SJCRH30 (cell line): ENCODE measurements at regions not wholly inside any gene's neighbourhood (a gene's known extent, or its start where the extent isn't known, plus 50 kb on each side); places are given as distances from the start of the nearest gene placed in this dataset.
A peak's percentile ranks its signal among the peaks of the same experiment; 100 is the strongest.

ENCODE experiments used
- DNase-seq, 2 experiments: peaks; one replicate each; pipeline ENCODE4 v3.0.0-alpha.2; 2015 to 2020
- H3K27ac ChIP-seq: fragments of 250-450 bp; sonication (Bioruptor Pico); 2 replicates; pipeline ENCODE4 v1.5.1; 2020; ENCODE audit warnings: mild to moderate bottlenecking, moderate library complexity
- H3K27me3 ChIP-seq: fragments of 250-450 bp; sonication (Bioruptor Pico); 2 replicates; pipeline ENCODE4 v1.5.1; 2020; ENCODE audit warnings: mild to moderate bottlenecking, moderate library complexity
- H3K36me3 ChIP-seq: fragments of 250-450 bp; sonication (Bioruptor Pico); 2 replicates; pipeline ENCODE4 v1.5.1; 2020; ENCODE audit warnings: mild to moderate bottlenecking, moderate library complexity
- H3K4me1 ChIP-seq: fragments of 250-450 bp; sonication (Bioruptor Pico); 2 replicates; pipeline ENCODE4 v1.5.1; 2020; ENCODE audit warnings: mild to moderate bottlenecking, moderate library complexity
- H3K4me3 ChIP-seq: fragments of 250-450 bp; sonication (Bioruptor Pico); 2 replicates; pipeline ENCODE4 v1.5.1; 2020; ENCODE audit warnings: mild to moderate bottlenecking, moderate library complexity
- H3K9me3 ChIP-seq: fragments of 250-450 bp; sonication (Bioruptor Pico); replicated peaks from 2 replicates; pipeline ENCODE4 v1.5.1; 2020; ENCODE audit warnings: mild to moderate bottlenecking, moderate library complexity

DNA sequence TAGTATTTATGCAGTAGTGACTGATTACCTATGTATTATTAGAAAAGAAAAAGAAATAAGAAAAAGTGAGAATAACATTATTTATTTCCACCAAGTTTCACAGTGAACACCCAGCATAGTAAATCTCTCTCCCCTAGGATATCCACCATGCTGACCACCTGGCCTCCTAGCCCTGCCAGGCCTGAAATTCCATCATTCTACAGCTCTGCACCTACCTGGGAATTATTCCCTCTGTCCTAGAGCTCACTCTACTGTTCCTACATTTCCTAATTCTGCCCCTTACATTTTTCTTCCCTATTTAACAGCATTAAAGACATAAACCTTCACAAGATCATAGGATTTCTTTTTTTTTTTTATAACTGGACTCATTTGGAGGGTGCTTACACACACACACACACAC, 525.3 kb upstream of the PPP2R3A start:
- no peaks in the 10 kb centered on the region for H3K4me1 ChIP-seq
- no peak overlapping the region for H3K27ac ChIP-seq

DNA sequence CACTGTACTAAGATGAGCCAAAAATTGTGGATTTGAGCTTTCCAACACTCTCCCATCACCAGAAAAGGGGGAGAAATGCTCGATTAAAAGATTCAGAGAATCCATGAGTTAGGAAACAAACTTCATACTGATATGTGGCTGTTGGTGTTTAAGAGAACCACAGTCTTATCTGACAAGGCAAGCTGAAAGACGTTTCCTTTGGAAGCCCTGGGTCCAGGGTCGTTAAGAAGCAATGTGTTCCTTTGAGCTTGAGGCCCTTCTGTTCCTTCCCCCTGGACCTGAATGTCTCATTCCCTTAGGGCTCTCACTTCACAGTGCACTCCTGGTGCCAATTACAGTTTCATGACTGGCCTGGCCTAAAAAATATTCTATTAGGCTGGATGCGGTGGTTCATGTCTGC, 524.8 kb upstream of the PPP2R3A start:
- H3K9me3 ChIP-seq = 0 out of 2 replicates have a peak, but pooled peaks cover 3% of the 10 kb centered on the region
- no peak overlapping the region for H3K4me3 ChIP-seq
- no peak for DNase-seq
- H3K4me1 ChIP-seq = no peaks in the 10 kb centered on the region
- H3K36me3 ChIP-seq = no peaks in the 10 kb centered on the region
- no peaks in the 10 kb centered on the region for H3K27me3 ChIP-seq
- no peak overlapping the region for H3K27ac ChIP-seq

More for the DNA sequence above, 525.3 kb upstream of the PPP2R3A start:
- Histone ChIP-seq H3K36me3 (no peaks in the 10 kb centered on the region), H3K9me3 (0 out of 2 replicates have a peak, but pooled peaks cover 3% of the 10 kb centered on the region), H3K27me3 (no peaks in the 10 kb centered on the region), H3K4me3 (no peak overlapping the region)
- no peak for DNase-seq

GRCh38 chr3:135444058-135444457, 521.5 kb upstream of the PPP2R3A start:
- Histone ChIP-seq H3K4me3 (no peak overlapping the region), H3K27ac (no peak overlapping the region), H3K27me3 (no peaks in the 10 kb centered on the region; the same call in 1 of the 2 replicates), H3K4me1 (no peaks in the 10 kb centered on the region), H3K36me3 (no peaks in the 10 kb centered on the region), H3K9me3 (no peaks in the 10 kb centered on the region)
- DNase-seq = no peak

GRCh38 chr3:135447483-135447882, 518.0 kb upstream of the PPP2R3A start:
- no peak overlapping the region for H3K4me3 ChIP-seq
- H3K36me3 ChIP-seq = no peaks in the 10 kb centered on the region
- no peak for DNase-seq
- no peaks in the 10 kb centered on the region for H3K9me3 ChIP-seq
- no peak overlapping the region for H3K27ac ChIP-seq
- H3K4me1 ChIP-seq = no peaks in the 10 kb centered on the region
- H3K27me3 ChIP-seq = no peaks in the 10 kb centered on the region; the same call in 1 of the 2 replicates

DNA sequence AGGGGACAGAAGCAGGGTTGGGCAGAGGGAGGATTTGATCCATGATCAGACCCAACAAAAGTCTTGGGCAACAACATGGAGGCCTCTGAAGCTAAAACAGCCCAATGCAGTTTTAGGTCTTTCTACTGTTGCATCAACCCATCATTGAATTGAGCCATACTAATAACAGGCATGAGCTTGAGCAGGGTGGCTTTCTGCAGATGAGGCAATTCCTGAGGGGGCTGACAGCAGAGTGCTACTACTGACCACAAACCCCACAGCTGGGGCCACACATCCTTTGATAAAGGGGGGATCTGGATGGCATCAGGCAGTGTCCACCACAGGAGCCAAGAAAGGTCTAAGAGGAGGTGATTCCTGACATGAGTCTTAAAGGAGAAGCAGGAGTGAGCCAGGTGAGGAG, 517.0 kb upstream of the PPP2R3A start:
- H3K9me3 ChIP-seq = no peaks in the 10 kb centered on the region
- H3K27me3 ChIP-seq = no peaks in the 10 kb centered on the region; the same call in 1 of the 2 replicates
- no peaks in the 10 kb centered on the region for H3K36me3 ChIP-seq
- H3K4me1 ChIP-seq = no peaks in the 10 kb centered on the region
- no peak for DNase-seq
- H3K27ac ChIP-seq = no peak overlapping the region
- H3K4me3 ChIP-seq = no peak overlapping the region

- H3K27me3 ChIP-seq = no peaks in the 10 kb centered on the region; the same call in 1 of the 2 replicates
- no peaks in the 10 kb centered on the region for H3K36me3 ChIP-seq
- no peak overlapping the region for H3K4me3 ChIP-seq
- no peak overlapping the region for H3K27ac ChIP-seq
- H3K4me1 ChIP-seq = no peaks in the 10 kb centered on the region
- no peak for DNase-seq
- H3K9me3 ChIP-seq = no peaks in the 10 kb centered on the region
Observed at GRCh38 chr3:135449046-135449445, 516.5 kb upstream of the PPP2R3A start.

DNA sequence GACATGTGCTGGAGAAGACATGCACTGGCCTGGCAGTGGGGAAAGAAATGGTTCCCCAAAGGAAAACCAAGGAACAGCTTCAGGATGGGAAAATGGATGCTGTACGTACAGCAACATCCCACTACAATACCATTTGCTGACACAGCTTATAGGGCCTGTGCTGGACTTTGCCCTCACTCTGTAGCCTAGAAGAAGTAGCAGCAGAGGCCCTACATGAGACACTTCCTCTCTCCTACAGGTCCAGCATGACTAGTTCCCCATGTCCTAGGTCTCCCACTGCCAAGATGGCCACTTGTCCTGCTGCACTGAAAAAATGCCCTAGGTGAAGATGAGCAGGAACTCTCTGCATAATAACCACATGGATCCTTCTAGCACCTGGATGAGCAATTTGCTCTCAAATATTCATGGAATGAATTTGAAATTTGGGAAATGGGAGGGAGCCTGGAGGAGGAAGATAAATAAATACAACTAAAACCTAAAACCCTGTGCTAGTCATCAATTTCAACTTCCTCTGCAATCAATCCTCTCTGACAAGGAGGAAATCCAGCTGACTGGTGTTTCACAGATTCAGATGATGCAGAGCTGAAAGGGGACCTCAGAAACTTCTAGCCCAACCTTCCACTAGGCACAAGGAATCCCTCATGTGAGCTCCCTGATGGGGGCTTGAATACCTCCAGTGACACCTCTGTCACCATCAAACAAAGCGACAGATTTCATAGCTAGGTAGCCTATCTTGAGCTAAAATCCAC, 514.3 kb upstream of the PPP2R3A start:
- H3K27ac ChIP-seq = no peak overlapping the region
- no peak overlapping the region for H3K4me3 ChIP-seq
- no peaks in the 10 kb centered on the region for H3K36me3 ChIP-seq
- no peak for DNase-seq
- H3K4me1 ChIP-seq = no peaks in the 10 kb centered on the region
- H3K27me3 ChIP-seq = no peaks in the 10 kb centered on the region; the same call in 1 of the 2 replicates
- no peaks in the 10 kb centered on the region for H3K9me3 ChIP-seq

DNA sequence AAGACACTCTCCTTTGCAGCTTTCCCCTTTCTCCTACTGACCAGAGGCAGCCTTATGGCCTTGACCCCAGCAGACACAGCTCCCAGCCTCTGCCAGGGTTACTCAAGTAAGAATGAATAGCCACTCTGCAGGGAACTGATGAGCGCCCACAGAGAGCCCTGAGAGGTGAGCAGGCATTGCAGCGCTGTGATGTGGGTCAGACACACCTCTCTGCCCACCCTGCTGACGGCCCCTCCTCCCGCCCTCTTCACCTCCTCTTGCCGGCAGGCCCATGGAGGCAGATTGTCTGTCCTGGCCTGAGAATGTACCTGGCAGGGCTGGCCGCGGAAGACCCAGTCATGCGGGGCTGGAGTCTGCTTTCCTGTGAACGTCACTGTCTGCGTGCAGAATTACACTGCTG, 512.6 kb upstream of the PPP2R3A start:
- H3K27ac ChIP-seq = no peak overlapping the region
- H3K36me3 ChIP-seq = no peaks in the 10 kb centered on the region
- no peaks in the 10 kb centered on the region for H3K4me1 ChIP-seq
- H3K9me3 ChIP-seq = no peaks in the 10 kb centered on the region
- no peaks in the 10 kb centered on the region for H3K27me3 ChIP-seq
- H3K4me3 ChIP-seq = no peak overlapping the region
- no peak for DNase-seq

DNA sequence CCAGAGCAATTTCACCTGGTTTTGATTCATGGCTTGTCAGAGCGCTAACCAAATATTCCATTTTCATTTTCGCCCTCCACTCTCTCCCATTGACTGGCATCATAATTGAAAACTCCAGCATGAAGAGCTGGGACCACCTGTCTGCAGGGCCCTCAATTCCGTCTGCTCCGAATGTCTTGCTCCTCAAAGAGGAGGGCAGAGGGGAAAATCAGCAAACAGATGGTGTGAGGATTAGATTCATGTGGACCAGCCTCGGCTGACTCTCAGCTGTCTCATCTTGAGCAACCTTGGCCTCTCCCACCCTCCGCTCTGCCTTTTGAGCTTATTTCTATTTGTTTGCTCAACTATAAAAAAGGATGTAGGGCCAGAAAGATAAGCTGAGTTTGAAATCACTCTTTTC, 512.2 kb upstream of the PPP2R3A start:
- Histone ChIP-seq H3K9me3 (no peaks in the 10 kb centered on the region), H3K4me3 (no peak overlapping the region), H3K27ac (no peak overlapping the region), H3K36me3 (no peaks in the 10 kb centered on the region), H3K4me1 (no peaks in the 10 kb centered on the region), H3K27me3 (no peaks in the 10 kb centered on the region)
- DNase-seq = no peak

GRCh38 chr3:135454890-135455289, 510.6 kb upstream of the PPP2R3A start:
- H3K36me3 ChIP-seq = no peaks in the 10 kb centered on the region
- H3K27me3 ChIP-seq = no peaks in the 10 kb centered on the region
- no peak overlapping the region for H3K27ac ChIP-seq
- no peak overlapping the region for H3K4me3 ChIP-seq
- no peaks in the 10 kb centered on the region for H3K9me3 ChIP-seq
- H3K4me1 ChIP-seq = no peaks in the 10 kb centered on the region
- no peak for DNase-seq

- no peaks in the 10 kb centered on the region for H3K4me1 ChIP-seq
- H3K27me3 ChIP-seq = no peaks in the 10 kb centered on the region
- no peak overlapping the region for H3K27ac ChIP-seq
- H3K9me3 ChIP-seq = no peaks in the 10 kb centered on the region
- peak in 1 of 2 experiments; percentile 8 for DNase-seq
- H3K36me3 ChIP-seq = no peaks in the 10 kb centered on the region
- H3K4me3 ChIP-seq = no peak overlapping the region
Observed at GRCh38 chr3:135456108-135456790, 509.3 kb upstream of the PPP2R3A start.

- Histone ChIP-seq H3K9me3 (no peaks in the 10 kb centered on the region), H3K4me1 (no peaks in the 10 kb centered on the region), H3K36me3 (no peaks in the 10 kb centered on the region), H3K4me3 (no peak overlapping the region), H3K27me3 (no peaks in the 10 kb centered on the region), H3K27ac (no peak overlapping the region)
- no peak for DNase-seq
Observed at GRCh38 chr3:135458541-135459322, 506.8 kb upstream of the PPP2R3A start.

DNA sequence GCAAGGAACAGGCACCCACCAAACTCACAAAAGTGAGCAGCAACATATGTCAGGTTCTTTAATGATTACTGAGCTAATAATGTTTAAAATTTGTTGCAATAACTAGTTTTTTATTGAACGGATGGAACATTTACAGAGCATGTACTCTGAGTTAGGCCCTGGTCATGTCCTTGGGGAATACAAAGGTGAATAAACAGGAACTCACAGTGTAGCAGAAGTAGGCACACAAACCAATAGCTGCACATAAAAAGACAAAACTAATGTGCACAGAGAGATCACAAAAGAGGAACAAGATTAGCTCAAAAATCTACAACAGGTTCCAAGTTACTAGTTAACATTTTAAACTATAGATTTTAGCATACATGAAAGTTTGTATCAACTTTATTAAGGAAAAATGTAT, 505.3 kb upstream of the PPP2R3A start:
- no peaks in the 10 kb centered on the region for H3K9me3 ChIP-seq
- H3K4me1 ChIP-seq = no peaks in the 10 kb centered on the region
- no peak overlapping the region for H3K4me3 ChIP-seq
- H3K27ac ChIP-seq = no peak overlapping the region
- no peak for DNase-seq
- H3K27me3 ChIP-seq = no peaks in the 10 kb centered on the region
- no peaks in the 10 kb centered on the region for H3K36me3 ChIP-seq

GRCh38 chr3:135471911-135472310, 493.6 kb upstream of the PPP2R3A start:
- Histone ChIP-seq H3K4me3 (no peak overlapping the region), H3K36me3 (no peaks in the 10 kb centered on the region), H3K27ac (no peak overlapping the region), H3K9me3 (no peaks in the 10 kb centered on the region), H3K27me3 (no peaks in the 10 kb centered on the region), H3K4me1 (no peaks in the 10 kb centered on the region)
- DNase-seq = no peak

DNA sequence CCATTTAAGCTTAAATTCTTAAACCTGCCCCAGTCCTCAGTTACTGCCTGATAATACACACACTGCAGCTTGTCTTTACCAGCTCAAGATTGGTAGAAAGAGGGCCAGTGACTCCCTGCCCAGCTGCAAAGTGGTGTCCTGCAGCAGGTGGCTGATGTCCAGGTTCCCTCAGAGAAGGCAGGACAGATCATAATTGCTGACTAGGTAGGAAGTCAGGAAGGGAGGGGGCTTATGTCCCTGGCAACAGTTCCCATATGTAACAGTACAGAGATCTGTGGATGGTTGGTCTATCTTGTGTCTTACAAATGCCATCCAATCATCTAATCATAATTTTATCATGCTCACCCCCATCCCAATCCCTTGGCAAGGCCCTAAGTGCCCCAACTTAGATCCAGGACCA, 492.1 kb upstream of the PPP2R3A start:
- H3K27me3 ChIP-seq = no peaks in the 10 kb centered on the region
- no peaks in the 10 kb centered on the region for H3K36me3 ChIP-seq
- H3K4me1 ChIP-seq = no peaks in the 10 kb centered on the region
- H3K9me3 ChIP-seq = no peaks in the 10 kb centered on the region
- no peak overlapping the region for H3K27ac ChIP-seq
- DNase-seq = no peak
- no peak overlapping the region for H3K4me3 ChIP-seq
